ENCODE measurements at regions not wholly inside any gene's neighbourhood (a gene's known extent, or its start where the extent isn't known, plus 50 kb on each side); places are given as distances from the start of the nearest gene placed in this dataset.

DNA sequence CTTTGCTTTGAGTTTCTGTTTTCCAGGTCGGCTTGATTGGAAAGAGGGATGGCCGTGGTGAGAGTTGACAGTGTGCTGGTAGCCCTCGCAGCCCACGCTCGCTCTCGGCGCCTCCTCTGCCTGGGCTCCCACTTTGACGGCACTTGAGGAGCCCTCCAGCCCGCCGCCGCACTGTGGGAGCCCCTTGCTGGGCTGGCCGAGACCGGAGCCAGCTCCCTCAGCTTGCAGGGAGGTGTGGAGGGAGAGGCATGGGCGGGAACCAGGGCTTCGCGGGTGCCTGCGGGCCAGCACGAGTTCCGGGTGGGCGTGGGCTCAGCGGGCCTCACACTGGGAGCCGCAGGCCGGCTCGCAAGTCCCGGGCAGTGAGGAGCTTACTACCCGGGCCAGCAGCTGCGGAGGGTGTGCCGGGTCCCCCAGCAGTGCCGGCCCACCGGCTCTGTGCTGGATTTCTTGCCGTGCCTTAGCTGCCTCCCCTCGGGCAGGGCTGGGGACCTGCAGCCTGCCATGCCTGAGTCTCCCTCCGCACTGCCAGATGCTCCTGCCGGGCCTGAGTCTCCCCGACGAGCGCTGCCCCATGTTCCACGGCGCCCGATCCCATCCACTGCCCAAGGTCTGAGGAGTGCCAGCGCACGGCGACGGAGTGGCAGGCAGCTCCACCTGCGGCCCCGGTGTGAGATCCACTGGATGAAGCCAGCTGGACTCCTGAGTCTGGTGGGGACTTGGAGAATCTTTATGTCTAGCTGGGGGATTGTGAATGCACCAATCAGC lies 166.4 kb upstream of the FAT1 start:
- DNase-seq (ENCODE audit: low spot score) = no peak

DNA sequence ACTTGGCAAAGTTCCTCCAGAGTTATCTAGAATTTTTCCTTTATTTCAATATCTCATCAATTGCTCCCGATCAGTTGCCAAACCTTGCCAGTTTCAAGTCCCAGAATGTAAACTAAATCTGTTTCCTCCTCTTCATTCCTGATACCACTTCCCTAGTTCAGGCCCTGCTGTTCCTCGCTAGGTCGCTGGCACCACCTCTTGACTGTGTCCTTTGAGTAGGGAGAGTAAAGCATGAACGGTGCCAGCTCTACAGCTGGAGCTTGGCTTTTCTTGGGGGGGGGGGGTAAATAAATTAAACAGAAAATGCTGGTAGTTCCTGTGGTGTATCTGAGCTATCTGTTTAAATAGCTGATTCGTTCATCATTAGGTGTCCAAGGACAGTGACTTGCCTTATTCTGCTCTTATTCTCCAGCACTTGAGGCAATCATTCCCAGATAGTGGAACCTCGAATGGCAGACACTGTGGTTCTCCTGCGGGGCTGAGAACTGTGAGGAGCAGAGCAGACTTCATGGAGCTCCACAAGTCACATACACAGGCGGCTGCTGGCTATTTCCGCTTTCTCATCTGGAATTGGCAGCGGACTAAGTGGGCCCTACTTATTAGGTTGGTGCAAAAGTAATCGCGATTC lies 168.3 kb upstream of the FAT1 start:
- no peak for DNase-seq (ENCODE audit: low spot score)

DNA sequence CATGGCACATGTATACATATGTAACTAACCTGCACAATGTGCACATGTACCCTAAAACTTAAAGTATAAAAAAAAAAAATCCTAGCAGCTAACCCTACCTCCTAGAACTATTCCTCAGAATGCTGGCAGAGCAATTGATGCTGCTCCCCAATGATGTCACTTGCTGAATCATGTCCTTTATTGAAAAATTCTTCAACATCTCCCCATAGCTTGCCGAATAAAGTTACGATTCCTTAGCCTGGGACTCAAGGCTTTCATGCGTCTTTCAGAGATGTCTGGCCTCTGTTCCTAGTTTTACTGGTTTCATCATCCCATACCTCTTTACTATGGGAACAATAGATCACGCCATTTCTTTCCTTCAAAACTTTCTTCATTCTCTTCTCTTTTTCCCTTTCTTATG lies 174.7 kb upstream of the FAT1 start:
- DNase-seq (ENCODE audit: low spot score) = no peak

DNA sequence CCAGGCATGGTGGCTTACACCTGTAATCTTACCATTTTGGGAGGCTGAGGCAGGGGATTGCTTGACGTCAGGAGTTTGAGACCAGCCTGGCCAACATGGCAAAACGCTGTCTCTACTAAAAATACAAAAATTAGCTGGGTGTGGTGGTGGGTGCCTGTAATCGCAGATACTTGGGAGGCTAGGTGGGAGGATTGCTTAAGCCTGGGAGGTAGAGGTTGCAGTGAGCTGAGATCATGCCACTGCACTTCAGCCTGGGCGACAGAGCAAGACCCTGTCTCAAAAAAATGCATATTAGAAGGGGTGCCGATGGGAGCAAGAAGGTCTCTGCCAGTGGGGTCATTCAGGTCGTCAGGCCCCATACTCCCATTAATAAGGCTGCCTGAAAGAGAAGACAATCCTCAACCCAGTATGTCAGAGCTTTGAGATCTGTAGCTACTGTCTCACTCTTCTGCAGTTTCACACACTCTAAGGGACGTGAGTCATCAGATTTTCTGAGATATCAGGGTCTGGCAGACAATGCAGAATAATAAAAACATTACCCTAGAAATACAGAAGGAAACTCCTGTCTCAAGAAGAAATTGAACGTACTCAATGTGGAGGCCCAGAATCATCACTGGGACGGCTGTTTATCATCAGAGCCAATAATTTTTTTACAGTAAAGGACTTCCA lies 176.7 kb upstream of the FAT1 start:
- no peak for DNase-seq (ENCODE audit: low spot score)

DNA sequence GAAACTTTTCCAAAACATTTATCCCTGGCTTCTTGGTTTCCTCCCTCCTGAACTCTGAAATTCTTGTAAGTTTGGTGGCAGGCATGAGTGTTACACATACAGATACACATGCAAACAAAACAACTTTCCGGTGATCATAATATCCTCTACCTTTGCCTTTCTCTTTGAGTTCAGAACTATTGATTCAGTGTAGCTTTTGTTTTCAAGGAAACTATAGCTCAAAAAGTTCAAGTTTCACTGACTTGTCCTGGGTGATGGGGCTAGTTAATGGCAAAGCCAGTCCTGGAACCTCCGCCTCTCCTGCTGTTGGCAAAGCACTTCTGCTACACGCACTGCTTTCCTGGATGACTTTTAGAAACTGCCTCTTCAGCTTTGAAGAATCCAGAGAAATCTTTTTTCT lies 177.3 kb upstream of the FAT1 start:
- DNase-seq (ENCODE audit: low spot score) = no peak

DNA sequence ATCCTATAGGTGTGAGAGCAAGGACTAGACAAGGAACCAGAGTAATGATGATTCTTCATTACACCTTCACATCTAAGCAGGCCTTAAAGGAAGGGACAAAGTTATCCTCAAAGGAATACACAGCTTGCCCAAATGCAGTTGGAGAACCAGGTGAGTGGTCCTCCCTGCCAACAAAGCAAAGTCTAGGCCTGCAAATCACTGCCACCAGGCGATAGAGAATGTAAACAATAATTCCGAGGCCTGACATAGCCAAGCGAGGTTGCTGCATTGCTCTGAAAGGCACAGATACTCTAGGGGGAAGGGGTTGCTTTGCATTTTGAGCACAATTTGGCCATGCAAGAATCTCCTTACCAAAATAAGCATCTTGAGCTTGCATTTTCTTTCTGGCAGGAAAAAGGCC lies 178.2 kb upstream of the FAT1 start:
- DNase-seq (ENCODE audit: low spot score) = no peak

DNA sequence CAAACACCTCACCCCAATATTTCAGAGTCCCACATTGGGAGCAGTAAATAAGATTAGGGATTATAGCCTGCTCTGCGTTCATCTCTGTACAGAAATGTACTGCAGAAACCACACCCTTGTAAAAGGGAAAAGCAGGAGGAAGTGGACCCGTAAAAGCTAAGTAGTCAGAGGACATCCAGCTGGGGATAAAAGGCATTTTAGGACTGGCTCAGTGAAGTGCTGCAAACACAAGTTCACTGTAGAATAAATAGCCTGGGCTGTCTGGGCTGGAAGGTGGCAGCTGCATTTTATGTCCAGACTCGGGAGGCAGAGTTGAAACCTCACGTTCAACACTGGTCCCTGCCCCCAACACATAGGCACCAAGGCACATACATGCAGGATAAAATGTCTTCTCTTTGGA lies 178.7 kb upstream of the FAT1 start:
- no peak for DNase-seq (ENCODE audit: low spot score)

DNA sequence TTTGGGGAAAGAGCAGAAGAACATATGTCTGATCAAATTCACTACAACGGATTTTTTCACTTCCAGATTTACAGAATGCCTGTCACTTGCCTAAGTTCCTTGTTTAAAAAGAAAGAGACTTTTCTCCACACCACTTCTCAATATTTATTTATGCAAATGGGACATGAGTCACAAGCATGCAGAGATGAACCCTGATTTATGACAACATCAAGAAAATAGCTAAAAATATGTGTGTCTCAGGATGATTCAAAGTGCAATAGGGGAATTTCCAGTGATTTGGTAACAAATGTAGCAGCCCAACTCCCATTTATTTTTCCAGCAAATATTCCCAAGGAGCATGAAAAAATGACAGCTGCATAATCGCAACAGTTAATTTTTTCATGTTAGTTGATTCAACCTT lies 180.4 kb upstream of the FAT1 start:
- DNase-seq (ENCODE audit: low spot score) = no peak

DNA sequence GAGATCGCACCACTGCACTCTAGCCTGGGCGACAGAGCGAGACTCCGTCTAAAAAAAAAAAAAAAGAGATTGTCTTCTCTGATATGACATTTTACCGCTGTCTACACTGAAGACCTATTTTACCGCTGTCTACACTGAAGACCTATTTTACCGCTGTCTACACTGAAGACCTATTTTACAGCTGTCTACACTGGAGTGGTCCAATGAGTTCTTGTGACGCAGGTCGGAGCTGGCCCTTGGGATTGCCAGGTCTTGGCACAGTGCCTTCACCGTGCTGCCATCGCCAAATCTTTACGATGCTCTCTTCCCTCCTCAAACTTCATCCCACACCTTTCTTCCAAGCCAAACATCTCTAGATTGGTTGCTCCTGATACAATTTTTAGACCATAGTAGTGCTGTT lies 183.1 kb upstream of the FAT1 start:
- DNase-seq (ENCODE audit: low spot score) = no peak

DNA sequence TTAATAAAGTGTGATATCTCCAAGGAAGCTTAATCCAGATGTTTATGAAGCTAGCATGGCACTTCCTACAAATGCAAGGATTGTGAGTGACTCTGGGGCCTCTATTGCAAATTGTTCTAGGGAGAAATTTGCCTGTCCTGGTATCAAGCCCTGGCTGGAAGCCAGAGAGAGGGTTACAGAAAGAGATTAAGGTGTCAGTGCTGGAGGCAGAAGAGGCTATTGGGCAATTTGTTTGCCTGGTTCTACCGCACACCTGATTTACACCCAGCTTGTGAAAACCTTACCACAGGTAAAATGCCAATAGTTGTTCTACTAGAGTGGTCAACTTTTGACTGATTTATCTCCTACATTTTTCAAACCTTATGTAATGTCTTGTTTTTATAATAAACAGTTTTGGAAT lies 186.7 kb upstream of the FAT1 start:
- DNase-seq (ENCODE audit: low spot score) = no peak

DNA sequence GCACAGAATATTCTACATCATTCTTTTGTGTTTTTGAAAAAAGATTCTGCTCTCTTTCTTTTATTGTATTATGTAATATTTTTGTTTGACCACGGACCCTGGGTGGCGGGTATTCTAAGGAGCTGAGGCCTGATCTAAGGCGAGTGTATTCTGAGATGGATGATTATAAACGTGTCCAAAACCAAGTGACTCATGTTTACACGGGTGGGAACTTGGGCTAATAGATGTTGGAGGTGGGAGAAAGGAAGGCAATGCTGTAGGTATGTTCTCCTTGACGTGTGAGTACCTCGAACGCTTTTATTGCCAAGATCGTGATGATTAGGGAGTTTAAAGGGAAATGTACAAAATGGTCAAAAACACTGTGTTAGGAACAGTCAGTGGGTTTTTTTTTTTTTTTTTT lies 188.9 kb upstream of the FAT1 start:
- no peak for DNase-seq (ENCODE audit: low spot score)

DNA sequence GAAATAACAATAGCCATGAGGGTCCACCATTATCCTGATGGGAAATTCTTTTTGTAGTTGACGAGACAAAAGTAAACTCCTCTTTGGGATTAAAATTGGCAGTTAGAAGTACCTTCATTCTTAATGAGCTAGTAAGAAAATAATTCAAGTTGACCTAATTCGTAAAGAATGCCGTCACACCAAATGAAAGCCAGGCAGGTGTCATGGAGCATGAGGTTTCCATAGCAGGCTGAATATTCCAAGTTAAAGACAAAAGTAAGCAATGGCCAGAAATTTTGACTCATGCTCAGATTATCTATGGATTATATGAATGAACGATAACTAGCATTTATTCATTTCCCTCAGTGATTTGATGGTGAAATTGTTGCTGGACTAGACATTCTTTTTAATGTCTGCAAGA lies 192.2 kb upstream of the FAT1 start:
- DNase-seq (ENCODE audit: low spot score) = no peak

DNA sequence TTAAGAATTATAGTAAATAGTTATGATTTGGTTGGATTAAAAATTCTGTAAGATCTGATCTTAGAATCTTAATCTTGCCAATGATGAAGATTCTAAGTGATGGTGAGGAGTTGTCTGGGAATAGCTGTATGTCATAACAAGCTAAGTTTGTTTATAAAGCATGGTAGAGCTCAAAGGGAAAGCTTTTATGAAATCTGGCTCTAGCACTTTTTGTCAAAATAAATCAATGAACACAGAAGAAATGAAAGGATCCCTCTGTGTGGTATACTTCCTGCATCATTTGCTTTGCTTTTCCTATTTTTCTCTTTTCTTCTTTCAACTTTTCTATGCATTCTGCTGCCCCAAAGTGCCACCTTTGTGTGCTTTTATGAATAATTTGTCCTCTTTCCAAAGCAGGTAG lies 193.5 kb upstream of the FAT1 start:
- no peak for DNase-seq (ENCODE audit: low spot score)

DNA sequence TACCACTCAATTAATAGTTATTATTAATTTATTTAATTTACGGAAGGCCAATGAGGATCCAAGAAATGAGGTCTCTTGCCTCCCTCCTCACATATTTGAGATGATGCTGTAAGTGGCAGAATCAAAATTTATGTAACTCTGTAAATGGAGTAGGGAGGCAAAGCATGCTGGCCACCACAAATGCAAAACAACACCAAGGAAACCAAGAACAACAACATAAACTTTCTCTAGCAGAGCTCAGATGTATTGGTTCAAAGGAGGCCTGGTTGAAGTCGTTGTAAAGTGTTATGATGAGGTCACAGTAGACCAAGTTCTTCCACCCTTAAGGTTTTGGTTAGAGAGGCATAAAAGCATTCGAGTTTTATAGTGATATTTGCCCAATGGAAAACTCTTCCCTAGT lies 194.8 kb upstream of the FAT1 start:
- DNase-seq (ENCODE audit: low spot score) = no peak

DNA sequence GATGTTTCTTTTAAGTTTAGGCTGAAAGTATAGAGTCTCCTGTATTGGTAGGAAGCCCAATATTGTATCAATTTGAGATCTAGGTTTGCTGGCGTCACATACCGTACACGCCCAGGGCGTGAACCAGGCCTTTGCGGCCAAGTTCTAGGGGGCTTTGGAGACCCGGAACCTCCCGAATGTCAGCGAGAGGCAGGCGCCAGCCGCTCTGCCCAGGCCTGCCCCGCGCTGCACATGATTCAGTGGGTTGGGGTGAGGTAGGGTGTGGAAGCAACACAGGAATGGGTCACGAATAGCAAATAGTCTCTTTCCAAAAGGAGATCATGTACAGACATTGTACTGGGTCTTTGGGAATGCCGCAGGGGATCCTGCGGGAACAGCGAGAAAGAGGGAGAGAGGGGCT lies 195.7 kb upstream of the FAT1 start:
- DNase-seq (ENCODE audit: low spot score) = no peak

DNA sequence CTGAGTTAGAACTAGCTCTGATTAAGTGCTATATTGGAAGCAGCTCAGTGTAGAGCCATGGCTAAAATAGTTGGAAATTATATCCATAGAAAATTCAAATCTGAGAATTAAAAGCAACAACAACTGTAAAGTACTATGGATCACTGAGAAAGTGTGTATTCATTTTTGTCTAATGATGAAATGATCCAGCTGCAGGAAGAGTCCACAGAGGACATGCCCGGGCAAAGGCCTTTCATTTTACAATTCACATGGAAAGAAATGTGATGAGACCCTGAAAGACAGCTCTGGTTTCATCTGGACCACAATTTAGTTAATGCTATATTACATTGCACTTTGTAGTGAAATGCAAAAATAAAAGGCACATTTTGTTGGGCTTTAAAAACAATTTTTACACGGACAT lies 196.8 kb upstream of the FAT1 start:
- DNase-seq (ENCODE audit: low spot score) = no peak

DNA sequence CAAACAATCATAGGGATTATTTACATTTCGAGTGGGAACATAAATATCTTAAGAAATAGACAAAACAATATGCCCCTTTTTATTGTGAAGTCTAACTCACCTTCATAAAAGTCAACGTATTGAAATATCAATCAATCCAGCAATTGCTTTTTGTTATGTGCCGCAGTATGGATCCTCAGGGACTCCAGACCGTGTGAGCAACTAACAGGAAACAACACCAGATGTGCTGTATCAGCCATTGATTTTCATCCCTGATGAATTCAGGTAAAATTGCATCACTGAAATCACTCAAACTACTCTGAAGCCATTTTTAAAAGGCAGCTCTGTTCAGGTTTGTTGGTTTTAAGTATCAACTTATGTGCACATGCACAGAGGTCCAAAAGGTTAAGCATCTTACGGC lies 197.3 kb upstream of the FAT1 start:
- DNase-seq (ENCODE audit: low spot score) = no peak

DNA sequence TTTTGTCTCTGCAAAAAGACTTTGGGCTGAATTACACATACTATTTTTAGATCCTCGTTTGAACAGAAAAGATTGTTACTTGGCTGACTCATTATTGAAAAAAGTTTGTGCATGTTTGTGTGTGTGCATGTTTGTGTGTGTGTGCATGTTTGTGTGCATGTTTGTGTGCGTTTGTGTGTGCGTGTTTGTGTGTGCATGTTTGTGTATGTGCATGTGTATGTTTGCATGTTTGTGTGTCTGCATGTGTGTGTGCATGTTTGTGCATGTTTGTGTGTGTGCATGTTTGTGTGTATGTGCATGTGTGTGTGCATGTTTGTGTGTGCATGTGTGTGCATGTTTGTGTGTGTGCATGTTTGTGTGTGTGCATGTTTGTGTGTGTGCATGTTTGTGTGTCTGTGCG lies 201.1 kb upstream of the FAT1 start:
- DNase-seq (ENCODE audit: low spot score) = no peak

DNA sequence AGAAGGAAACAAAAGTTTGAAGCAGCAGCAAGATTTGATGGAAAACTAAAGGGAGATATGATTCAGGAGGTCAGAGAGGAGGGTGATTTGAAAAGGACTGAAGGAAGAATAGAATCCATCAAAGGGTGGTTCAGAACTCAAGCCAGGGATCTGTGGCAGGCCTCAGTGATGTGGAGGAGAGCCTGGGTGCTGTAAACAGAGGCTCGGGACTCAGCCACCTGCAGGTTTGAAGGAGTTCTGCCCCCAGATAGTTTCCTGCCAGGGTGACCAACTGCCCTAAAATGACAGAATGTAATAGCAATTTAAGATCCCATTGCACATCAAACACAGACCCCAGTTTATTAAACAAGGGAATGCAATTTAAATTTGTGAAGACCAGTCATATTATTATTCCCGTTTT lies 204.0 kb upstream of the FAT1 start:
- no peak for DNase-seq (ENCODE audit: low spot score)

DNA sequence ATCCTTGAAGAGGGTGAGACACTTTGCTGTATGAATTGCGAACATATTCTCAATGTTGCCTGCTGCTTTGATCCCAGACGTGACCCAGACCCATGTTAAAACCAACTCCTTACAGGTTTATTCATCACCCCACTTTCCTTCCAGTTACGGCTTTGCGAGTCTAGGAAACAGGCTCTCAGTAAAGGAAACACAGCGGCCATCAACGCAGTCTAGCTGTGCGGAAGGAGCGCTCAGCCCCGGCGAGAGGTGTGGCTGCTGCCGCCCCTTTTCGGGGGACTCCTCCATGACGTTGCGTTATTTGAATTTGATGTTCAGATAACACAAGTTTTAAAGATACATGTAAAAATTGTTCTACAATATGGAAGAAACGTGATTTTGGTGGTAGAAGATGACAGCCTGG lies 206.4 kb upstream of the FAT1 start:
- no peak for DNase-seq (ENCODE audit: low spot score)

DNA sequence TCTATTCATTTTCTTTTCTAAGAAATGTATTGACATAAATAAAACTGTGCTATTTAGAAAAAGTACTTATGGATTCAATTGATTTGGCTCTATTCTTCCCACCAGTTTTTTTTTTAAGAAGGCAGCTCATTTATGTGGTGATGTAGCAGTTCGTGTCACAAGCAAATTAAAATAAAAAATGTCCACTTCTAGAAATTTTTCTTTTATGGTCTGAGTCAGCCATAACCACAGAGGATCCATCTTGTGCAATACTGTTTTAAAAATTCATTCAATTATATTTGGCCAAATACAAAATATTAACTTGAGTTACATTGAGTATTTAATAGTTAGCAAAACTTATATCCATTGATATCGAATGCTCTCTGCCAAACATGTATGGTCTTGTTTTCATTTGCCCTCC lies 207.9 kb upstream of the FAT1 start:
- no peak for DNase-seq (ENCODE audit: low spot score)

DNA sequence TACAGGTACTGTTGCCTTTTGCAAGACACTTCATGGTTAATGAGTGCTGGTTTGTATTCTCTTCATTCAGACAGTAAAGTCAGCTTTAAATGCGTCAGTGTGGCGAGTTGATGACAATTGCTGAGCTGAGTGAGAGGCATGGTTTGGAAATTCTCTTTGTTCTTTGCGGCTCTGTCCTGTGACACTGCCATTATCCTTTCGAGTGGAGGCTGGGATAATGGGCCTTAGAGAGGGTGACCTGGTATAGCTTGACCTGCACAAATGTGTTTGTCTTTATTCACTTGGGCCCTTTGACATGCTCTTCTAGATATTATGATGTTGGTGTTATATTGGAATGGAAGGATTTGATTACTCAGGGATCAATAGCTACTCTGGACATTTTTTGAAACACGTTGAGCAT lies 208.5 kb upstream of the FAT1 start:
- no peak for DNase-seq (ENCODE audit: low spot score)

DNA sequence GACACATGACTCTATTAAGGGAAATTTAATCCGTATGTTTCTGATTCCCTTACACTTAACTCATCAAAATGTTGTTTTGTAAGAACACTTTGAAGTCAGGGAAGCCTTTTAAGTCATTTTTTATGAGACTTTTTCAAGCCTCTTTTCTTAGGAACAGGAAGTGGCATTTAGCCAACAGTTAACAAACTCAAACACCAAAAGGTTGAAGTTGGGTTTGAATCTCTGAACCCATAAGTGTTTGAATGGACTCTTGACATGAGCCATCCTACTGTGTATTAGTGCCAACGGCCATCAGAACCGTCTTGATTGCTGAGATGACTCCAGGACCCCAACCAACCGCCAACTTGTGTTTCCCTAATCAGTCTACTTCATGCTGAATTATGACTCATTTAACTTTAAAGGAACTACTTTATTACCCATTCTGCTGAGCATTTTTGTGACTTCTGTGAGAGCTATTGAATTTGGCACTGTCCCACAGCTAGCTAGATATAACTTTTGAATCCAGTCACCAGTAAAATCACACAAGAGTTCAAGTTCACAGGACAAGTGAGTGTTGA lies 209.1 kb upstream of the FAT1 start:
- DNase-seq (ENCODE audit: low spot score) = no peak

All from germinal center (tissue), 1 donor.